H9 (cell line): ENCODE measurements at regions not wholly inside any gene's neighbourhood (a gene's known extent, or its start where the extent isn't known, plus 50 kb on each side); places are given as distances from the start of the nearest gene placed in this dataset.

ENCODE experiments used
- DNase-seq: peaks from one replicate; pipeline ENCODE4 v3.0.0-alpha.2; 2017
- H2AFZ ChIP-seq: one replicate; pipeline ENCODE4 v1.6.1; 2013; ENCODE audit warnings: mild to moderate bottlenecking, low read length, control low read depth, moderate library complexity
- H2AK5ac ChIP-seq: 2 replicates; pipeline ENCODE4 v1.6.1; 2013; ENCODE audit warnings: low read length, control low read depth, mixed read lengths; ENCODE audit not compliant: insufficient read length
- H2BK120ac ChIP-seq: one replicate; pipeline ENCODE4 v1.6.1; 2013; ENCODE audit warnings: low read depth, mild to moderate bottlenecking, low read length, control low read depth, inconsistent platforms; ENCODE audit not compliant: poor library complexity, severe bottlenecking
- H2BK12ac ChIP-seq: 2 replicates; pipeline ENCODE4 v1.6.1; 2013; ENCODE audit warnings: low read length, control low read depth, mixed read lengths, low read depth; ENCODE audit not compliant: insufficient read length
- H2BK15ac ChIP-seq: 2 replicates; pipeline ENCODE4 v1.6.1; 2013; ENCODE audit warnings: low read depth, low read length, control low read depth
- H2BK20ac ChIP-seq: one replicate; pipeline ENCODE4 v1.6.1; 2013; ENCODE audit warnings: low read depth, mild to moderate bottlenecking, low read length, control low read depth, inconsistent platforms; ENCODE audit not compliant: poor library complexity, severe bottlenecking
- H2BK5ac ChIP-seq: 2 replicates; pipeline ENCODE4 v1.6.1; 2013; ENCODE audit warnings: low read length, control low read depth, mixed read lengths; ENCODE audit not compliant: insufficient read length
- H3K14ac ChIP-seq: 2 replicates; pipeline ENCODE4 v1.6.1; 2013; ENCODE audit warnings: low read length, control low read depth; ENCODE audit not compliant: insufficient read depth
- H3K18ac ChIP-seq: 2 replicates; pipeline ENCODE4 v1.6.1; 2013; ENCODE audit warnings: low read depth, mild to moderate bottlenecking, mixed read lengths, low read length, control low read depth; ENCODE audit not compliant: insufficient read length
- H3K23ac ChIP-seq: 2 replicates; pipeline ENCODE4 v1.6.1; 2013; ENCODE audit warnings: low read length, control low read depth, mixed read lengths, low read depth; ENCODE audit not compliant: insufficient read length
- H3K23me2 ChIP-seq: 2 replicates; pipeline ENCODE4 v1.6.1; 2013; ENCODE audit warnings: low read depth, mild to moderate bottlenecking, mixed read lengths, low read length, control low read depth; ENCODE audit not compliant: insufficient read length, poor library complexity, severe bottlenecking
- H3K27ac ChIP-seq: 2 replicates; pipeline ENCODE4 v1.5.1; 2013; ENCODE audit warnings: low read length, control low read depth, mixed read lengths, low read depth; ENCODE audit not compliant: insufficient read length
- H3K27me3 ChIP-seq: 2 replicates; pipeline ENCODE4 v1.6.1; 2013; ENCODE audit warnings: low read length, control low read depth, inconsistent platforms; ENCODE audit not compliant: insufficient read depth
- H3K4ac ChIP-seq: 2 replicates; pipeline ENCODE4 v1.6.1; 2013; ENCODE audit warnings: low read depth, mild to moderate bottlenecking, control low read depth, inconsistent platforms, low read length, moderate library complexity
- H3K4me1 ChIP-seq: 2 replicates; pipeline ENCODE4 v1.6.1; 2013; ENCODE audit warnings: low read length, control low read depth, inconsistent platforms; ENCODE audit not compliant: insufficient read depth
- H3K4me2 ChIP-seq: 2 replicates; pipeline ENCODE4 v1.6.1; 2013; ENCODE audit warnings: low read length, control low read depth, mixed read lengths; ENCODE audit not compliant: insufficient read length, insufficient read depth
- H3K56ac ChIP-seq: 2 replicates; pipeline ENCODE4 v1.6.1; 2013; ENCODE audit warnings: low read depth, mild to moderate bottlenecking, mixed read lengths, low read length, control low read depth; ENCODE audit not compliant: insufficient read length
- H3K79me1 ChIP-seq: 2 replicates; pipeline ENCODE4 v1.6.1; 2013; ENCODE audit warnings: low read depth, mild to moderate bottlenecking, moderate library complexity, low read length, control low read depth, inconsistent platforms; ENCODE audit not compliant: insufficient read depth, poor library complexity, severe bottlenecking
- H3K79me2 ChIP-seq: 2 replicates; pipeline ENCODE4 v1.6.1; 2013; ENCODE audit warnings: low read length, control low read depth, inconsistent platforms; ENCODE audit not compliant: insufficient read depth
- H3K9ac ChIP-seq: 2 replicates; pipeline ENCODE4 v1.6.1; 2013; ENCODE audit warnings: low read length, control low read depth, mixed read lengths; ENCODE audit not compliant: insufficient read length; ENCODE audit errors: extremely low read depth
- H3K9me3 ChIP-seq: one replicate; pipeline ENCODE4 v1.6.1; 2013; ENCODE audit warnings: low read depth, low read length, inconsistent platforms; ENCODE audit not compliant: control insufficient read depth
- H3T11ph ChIP-seq: one replicate; pipeline ENCODE4 v1.6.1; 2013; ENCODE audit warnings: mild to moderate bottlenecking, low read length, control low read depth, inconsistent platforms
- H4K20me1 ChIP-seq: one replicate; pipeline ENCODE4 v1.6.1; 2013; ENCODE audit not compliant: control insufficient read depth, insufficient read length, insufficient read depth
- H4K5ac ChIP-seq: 2 replicates; pipeline ENCODE4 v1.6.1; 2013; ENCODE audit warnings: low read depth, mild to moderate bottlenecking, mixed read lengths, low read length, control low read depth; ENCODE audit not compliant: insufficient read length
- H4K8ac ChIP-seq: replicated peaks from 2 replicates; pipeline ENCODE4 v1.6.1; 2013; ENCODE audit warnings: low read length, control low read depth, mixed read lengths, low read depth; ENCODE audit not compliant: insufficient read length
- H4K91ac ChIP-seq: 2 replicates; pipeline ENCODE4 v1.6.1; 2013; ENCODE audit warnings: low read depth, mild to moderate bottlenecking, moderate library complexity, mixed read lengths, low read length, control low read depth; ENCODE audit not compliant: insufficient read length
- H3K27ac Mint-ChIP-seq, 3 experiments: 2 replicates in 2 of 3; 3 replicates in 1 of 3; pipeline ENCODE4 v1.8.0; 2020 to 2021; ENCODE audit warnings: mixed read lengths in 3 of 3, mild to moderate bottlenecking in 1 of 3, moderate library complexity in 1 of 3
- H3K27me3 Mint-ChIP-seq: 2 replicates; pipeline ENCODE4 v1.8.0; 2021; ENCODE audit warnings: low read depth, mild to moderate bottlenecking, moderate library complexity, mixed read lengths
- H3K36me3 Mint-ChIP-seq, 3 experiments: 2 replicates in 2 of 3; 3 replicates in 1 of 3; pipeline ENCODE4 v1.8.0; 2020 to 2021; ENCODE audit warnings: low read depth in 3 of 3, mixed read lengths in 3 of 3; ENCODE audit not compliant: insufficient read depth in 1 of 3
- H3K4me1 Mint-ChIP-seq, 2 experiments: 2 replicates each; pipeline ENCODE4 v1.8.0; 2020; ENCODE audit warnings: mixed read lengths in 2 of 2
- H3K4me3 Mint-ChIP-seq, 2 experiments: 2 replicates in 1 of 2; 3 replicates in 1 of 2; pipeline ENCODE4 v1.8.0; 2020 to 2021; ENCODE audit warnings: mild to moderate bottlenecking in 2 of 2, mixed read lengths in 2 of 2, moderate library complexity in 1 of 2
- H3K9me3 Mint-ChIP-seq, 2 experiments: 2 replicates in 1 of 2; 3 replicates in 1 of 2; pipeline ENCODE4 v1.8.0; 2020; ENCODE audit warnings: mild to moderate bottlenecking in 2 of 2, mixed read lengths in 2 of 2, moderate library complexity in 1 of 2
- TF ChIP-seq, protein P1 (sequence below): fragments of 200-600 bp; sonication (generic); conservative IDR thresholded peaks from 3 replicates; pipeline ENCODE4 v1.8.0; 2021; ENCODE audit warnings: antibody characterized with exemption, mild to moderate bottlenecking

GRCh38 chr1:94332516-94332915 is 85.7 kb upstream of the ABCD3 start:
- H3K18ac ChIP-seq: no peak overlapping the region
- H3K56ac ChIP-seq: no peak overlapping the region
- TF ChIP-seq, protein P1, sequence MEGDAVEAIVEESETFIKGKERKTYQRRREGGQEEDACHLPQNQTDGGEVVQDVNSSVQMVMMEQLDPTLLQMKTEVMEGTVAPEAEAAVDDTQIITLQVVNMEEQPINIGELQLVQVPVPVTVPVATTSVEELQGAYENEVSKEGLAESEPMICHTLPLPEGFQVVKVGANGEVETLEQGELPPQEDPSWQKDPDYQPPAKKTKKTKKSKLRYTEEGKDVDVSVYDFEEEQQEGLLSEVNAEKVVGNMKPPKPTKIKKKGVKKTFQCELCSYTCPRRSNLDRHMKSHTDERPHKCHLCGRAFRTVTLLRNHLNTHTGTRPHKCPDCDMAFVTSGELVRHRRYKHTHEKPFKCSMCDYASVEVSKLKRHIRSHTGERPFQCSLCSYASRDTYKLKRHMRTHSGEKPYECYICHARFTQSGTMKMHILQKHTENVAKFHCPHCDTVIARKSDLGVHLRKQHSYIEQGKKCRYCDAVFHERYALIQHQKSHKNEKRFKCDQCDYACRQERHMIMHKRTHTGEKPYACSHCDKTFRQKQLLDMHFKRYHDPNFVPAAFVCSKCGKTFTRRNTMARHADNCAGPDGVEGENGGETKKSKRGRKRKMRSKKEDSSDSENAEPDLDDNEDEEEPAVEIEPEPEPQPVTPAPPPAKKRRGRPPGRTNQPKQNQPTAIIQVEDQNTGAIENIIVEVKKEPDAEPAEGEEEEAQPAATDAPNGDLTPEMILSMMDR: no peak
- H3K4me1 ChIP-seq: 0 out of 2 replicates have a peak, but pooled peaks cover 2% of the 10 kb centered on the region
- no peak for DNase-seq
- no peak overlapping the region for H2BK120ac ChIP-seq
- H3K9ac ChIP-seq: no peak overlapping the region
- H3K23me2 ChIP-seq: no peaks in the 10 kb centered on the region
- Mint-ChIP-seq H3K27me3 (peaks cover 13% of the 10 kb centered on the region), H3K27ac (no peak overlapping the region), H3K36me3 (no peaks in the 10 kb centered on the region), H3K4me1 (peaks cover 23 to 29% of the 10 kb centered on the region in 2 experiments), H3K4me3 (no peak overlapping the region), H3K9me3 (no peaks in the 10 kb centered on the region)
- no peak overlapping the region for H2BK12ac ChIP-seq
- no peak overlapping the region for H2BK15ac ChIP-seq
- no peak overlapping the region for H3K4me2 ChIP-seq
- no peaks in the 10 kb centered on the region for H3K79me1 ChIP-seq
- H4K91ac ChIP-seq: no peak overlapping the region
- H2AK5ac ChIP-seq: no peak overlapping the region
- no peak overlapping the region for H2AFZ ChIP-seq
- H3K9me3 ChIP-seq: no peaks in the 10 kb centered on the region
- no peak overlapping the region for H3K4ac ChIP-seq
- no peak overlapping the region for H4K5ac ChIP-seq
- H3K79me2 ChIP-seq: no peaks in the 10 kb centered on the region
- no peak overlapping the region for H4K8ac ChIP-seq
- no peak overlapping the region for H3K23ac ChIP-seq
- H2BK20ac ChIP-seq: no peak overlapping the region
- H2BK5ac ChIP-seq: no peak overlapping the region
- no peak overlapping the region for H3K27ac ChIP-seq
- no peak overlapping the region for H3T11ph ChIP-seq
- no peak overlapping the region for H3K14ac ChIP-seq
- no peaks in the 10 kb centered on the region for H4K20me1 ChIP-seq
- no peaks in the 10 kb centered on the region; the same call in 1 of the 2 replicates for H3K27me3 ChIP-seq
